HPDE6-E6E7 (cell line): ENCODE measurements at regions not wholly inside any gene's neighbourhood (a gene's known extent, or its start where the extent isn't known, plus 50 kb on each side); places are given as distances from the start of the nearest gene placed in this dataset.
"Not testable (repeated sequence)": the region's sequence is repeated elsewhere in the genome, so short reads cannot be mapped to it uniquely, and the experiment has no call there.

Source experiments
- DNase-seq: peaks from one replicate; pipeline ENCODE4 v3.0.0; 2011; ENCODE audit warnings: missing footprints; ENCODE audit errors: extremely low spot score

GRCh38 chr13:99075268-99076191 is 97.7 kb upstream of the DOCK9 start:
- no peak for DNase-seq

- no peak for DNase-seq
Measured at GRCh38 chr13:99078017-99078771, 100.3 kb upstream of the DOCK9 start.

DNA sequence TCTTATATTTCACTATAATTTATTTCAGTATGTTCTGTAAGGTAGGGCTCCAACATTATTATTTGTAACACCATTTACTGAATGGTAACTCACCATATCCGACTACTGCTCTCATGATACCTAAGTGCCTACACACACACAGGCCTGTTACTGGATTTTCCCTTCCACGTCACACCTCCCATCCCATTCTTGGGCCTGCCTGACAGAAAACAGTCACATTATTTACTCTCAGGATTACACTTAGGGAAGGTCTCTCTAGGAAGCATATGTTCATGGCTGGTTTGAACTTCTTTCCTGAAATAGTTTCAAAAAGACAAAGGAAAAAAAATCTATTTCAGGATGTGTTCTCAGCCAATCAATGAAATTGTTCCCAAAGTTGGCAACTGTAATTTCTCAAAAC is 102.3 kb upstream of the DOCK9 start:
- no peak for DNase-seq

- DNase-seq = no peak
Measured at GRCh38 chr13:99083981-99084380, 106.1 kb upstream of the DOCK9 start.

DNA sequence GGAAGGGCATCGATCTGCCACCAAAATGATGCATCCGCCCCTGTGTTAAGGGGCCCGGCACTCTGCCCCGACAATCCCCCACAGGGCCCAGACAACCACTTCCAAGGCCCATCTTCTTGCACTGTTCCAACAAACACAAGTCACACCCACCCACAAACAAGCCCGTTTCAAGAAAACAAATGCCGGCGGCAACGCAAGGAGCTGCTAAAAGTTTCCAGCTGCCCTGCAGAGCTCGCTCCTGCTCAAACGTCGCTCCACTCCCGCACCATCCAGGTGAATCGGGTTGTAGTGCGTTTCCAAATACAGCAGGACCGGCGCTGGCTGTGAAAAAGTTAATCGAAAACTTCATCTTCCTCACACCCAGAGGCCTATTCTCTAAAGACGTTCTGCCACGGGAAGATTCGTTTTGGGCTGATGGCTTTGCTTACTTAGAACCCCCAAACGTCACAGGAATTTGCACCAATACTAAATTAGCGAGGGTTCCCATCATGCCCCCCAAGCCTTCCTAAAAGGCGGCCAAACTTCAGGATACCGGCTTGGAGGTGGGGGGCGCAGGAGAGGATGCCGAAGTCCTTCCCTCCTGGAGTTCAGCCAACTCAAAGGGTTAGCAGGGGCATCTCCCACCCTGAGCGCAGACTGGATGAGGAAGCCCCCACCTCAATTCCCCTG is 107.4 kb upstream of the DOCK9 start:
- DNase-seq = no peak

DNA sequence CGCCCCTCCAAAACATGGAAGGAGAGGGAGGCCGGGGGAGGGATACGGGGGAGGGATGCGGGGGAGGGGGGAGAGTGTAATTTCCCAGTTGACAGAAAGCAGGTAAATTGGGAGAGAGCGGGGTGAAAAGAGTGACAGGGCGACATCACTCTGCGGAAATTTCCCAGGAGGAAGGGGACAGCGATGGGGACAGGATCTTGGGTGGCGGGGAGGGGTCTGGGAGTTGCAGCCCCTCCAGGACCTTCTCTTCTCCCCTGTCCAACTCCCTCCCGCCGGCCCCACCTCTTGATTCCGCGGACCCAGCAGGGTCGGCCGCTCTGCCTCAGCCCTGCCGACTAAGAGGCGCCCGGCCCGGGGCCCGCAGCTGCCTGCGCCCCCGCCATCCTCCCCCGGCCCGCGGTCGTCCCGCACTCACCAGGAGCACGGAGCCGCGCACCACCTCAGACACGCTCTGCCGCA is 108.0 kb upstream of the DOCK9 start:
- DNase-seq = no peak

DNA sequence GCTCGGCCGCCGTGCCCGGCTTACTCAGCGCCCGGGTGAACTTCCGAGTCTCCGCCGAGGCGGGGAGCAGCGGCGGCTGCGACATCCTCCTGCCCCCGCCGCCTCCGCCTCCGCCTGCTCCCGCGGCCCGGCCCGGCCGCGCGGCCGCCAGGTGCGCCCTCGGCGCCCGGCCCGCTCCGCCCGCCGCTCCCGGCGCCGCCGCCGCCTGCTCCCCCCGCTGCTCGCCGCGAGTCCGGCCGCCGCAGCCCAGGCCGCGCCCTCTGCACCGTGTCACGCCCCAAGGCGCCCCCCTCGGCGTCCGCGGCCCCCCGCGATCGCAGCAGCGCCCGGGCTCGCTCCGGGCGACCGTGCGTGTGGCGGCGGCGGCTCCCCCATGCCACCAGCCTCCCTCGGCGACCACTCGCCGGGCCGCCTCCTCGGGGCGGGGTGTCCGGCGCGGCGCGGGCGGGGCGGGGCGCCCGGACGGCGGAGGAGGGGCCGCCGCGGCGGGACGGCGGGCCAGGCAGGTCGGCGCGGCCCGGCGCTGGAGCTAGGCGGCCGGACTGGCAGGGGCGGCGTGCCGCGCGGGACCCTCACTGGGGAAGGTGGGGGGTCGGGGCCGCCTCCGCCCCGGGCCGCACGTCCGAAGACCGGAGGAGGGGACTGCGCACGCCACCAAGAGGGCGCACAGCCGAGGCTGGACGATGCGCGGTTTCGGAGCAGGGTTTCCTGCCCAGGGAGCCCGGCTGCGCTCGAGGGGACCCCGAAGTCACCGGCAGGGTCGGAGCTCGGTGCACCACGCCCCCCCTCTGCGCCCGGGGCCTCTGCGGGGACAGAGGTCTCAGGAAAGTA is 108.6 kb upstream of the DOCK9 start:
- DNase-seq = peak; percentile 71

GRCh38 chr13:99087098-99087953 is 109.5 kb upstream of the DOCK9 start:
- peak; percentile 97 for DNase-seq

GRCh38 chr13:99087954-99088491 is 110.2 kb upstream of the DOCK9 start:
- DNase-seq = no peak

DNA sequence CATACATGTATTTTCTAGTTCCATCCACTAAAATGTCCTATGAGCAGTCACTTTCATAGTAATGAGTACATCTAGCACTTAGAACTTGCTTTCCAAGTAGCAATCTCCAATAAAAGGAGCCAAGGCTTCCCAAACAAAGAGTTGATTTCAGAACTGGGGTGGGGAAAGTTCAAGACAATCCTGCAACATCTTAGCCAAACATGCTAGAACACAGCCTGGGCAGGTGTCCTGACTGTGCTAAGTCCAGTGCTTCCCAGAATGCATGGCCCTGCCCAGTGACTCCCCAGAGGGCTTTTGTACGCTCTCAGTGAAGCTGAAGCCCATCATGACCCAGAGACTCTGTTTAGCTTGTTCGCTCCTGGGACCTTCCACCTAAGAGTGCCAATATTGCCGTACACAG is 106.7 kb upstream of the UBAC2 start:
- DNase-seq = no peak

DNA sequence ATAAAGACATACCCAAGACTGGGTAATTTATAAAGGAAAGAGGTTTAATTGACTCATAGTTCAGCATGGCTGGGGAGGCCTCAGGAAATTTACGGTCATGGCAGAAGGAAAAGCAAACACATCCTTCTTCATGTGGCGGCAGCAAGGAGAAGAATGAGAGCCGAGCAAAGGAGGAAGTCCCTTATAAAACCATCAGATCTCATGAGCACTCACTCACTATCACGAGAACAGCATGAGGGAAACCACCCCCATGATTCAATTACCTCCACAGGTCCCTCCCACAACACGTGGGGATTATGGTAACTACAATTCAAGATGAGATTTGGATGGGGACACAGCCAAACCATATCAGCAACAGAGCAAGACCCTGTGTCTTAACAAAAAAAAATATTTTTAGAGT is 98.8 kb upstream of the UBAC2 start:
- DNase-seq = not testable (repeated sequence)

DNA sequence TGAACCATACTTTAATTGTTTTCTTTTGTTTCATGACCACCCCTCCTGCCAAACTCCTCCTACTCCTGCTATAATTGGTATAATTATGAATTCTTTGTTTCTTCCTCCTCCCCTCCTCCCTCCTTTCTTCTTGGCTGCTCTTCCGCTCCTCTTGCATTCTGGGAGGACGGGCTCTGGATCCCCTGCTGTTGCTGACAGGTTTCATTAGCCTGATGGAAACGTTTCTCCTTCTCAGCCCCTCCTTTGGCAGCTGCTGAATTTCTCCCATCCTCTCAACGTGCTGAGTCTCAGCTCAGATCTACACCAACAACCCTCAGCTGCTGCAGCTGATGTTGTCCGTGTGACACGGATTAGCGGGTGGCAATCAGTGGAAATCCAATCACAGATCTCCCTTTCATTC is 97.1 kb upstream of the UBAC2 start:
- no peak for DNase-seq

DNA sequence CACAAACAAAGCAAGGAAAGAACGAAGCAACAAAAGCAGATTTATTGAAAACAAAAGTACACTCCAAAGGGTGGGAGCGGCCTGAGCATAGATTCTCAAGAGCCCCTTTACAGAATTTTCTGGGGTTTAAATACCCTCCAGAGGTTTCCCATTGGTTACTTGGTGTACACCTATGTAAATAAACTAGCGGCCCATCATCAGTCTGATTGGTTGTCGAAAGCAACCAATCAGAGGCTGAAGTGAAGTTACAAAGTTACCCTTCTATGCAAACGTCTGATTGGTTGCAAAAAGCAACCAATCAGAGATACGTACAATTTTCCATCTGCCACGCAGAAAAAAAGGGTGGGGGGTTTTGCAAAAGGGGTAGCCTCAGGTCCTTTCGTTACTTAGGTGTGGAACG is 96.3 kb upstream of the UBAC2 start:
- DNase-seq = no peak

- no peak for DNase-seq
Measured at GRCh38 chr13:99105160-99105559, 95.5 kb upstream of the UBAC2 start.

DNA sequence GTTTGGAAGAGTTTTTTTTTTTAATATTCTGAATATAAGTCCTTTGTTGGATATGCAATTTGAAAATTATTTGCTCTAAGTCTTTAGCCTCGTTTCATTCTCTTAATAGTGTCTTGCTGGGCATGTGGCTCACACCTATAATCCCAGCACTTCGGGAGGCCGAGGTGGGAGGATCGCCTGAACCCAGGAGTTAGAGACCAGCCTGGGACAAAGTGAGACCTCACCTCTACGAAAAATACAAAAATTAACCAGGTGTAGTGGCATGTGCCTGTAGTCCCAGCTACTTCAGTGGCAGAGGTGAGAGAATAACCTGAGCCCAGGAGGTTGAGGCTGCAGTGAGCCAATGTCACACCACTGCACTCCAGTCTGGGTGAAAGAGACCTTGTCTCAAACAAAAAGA is 87.3 kb upstream of the UBAC2 start:
- DNase-seq = no peak

DNA sequence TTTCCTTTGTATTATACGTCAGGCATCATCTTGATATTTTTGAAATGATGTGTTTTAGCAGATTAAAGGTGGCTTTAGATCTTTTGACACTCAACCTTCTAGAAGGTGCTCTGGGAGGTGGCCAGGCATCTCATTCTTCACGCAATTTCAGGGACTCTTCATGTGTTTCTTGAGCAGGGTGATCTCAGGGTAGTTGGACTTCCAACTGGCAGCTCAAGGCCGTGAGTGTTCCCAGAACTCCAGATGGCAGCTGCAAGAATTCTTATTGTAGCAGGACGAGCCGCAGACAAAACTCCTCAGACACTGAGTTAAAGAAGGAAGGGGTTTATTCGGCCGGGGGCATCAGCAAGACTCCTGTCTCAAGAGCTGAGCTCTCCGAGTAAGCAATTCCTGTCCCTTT is 82.5 kb upstream of the UBAC2 start:
- DNase-seq = no peak

DNA sequence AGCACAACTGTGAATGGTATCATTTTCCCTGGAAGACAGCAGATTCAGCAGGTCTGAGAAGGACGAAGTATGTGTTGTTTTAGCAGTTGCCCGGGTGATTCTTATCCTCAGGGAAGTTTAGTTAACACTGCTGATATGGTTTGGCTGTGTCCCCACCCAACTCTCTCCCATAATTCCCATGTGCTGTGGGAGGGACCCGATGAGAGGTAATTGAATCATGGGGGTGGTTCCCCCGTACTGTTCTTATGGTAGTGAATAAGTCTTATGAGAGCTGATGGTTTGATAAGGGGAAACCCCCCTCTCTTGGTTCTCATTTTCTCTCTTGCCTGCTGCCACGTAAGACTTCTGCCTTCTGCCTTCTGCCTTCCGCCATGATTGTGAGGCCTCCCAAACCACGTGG is 81.0 kb upstream of the UBAC2 start:
- no peak for DNase-seq

DNA sequence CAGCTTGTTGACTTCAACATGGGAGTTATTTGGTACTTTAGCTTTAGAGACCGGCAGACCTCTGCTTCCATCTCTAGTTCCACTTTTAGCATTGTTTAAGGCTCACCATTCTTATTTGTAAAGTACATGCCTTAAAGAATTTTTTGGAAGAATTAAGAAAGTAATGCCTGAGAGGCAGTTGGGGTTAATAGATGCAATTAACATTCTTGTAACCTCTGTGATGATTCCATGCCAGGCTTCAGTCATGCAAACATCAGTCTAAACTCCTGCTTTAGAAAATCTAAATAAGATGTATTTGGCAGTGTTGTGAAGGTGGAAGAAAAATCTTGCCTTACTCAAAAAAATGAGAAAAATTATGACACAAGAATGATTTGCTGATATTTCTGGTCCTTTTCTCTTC is 79.9 kb upstream of the UBAC2 start:
- DNase-seq = no peak

- no peak for DNase-seq
Measured at GRCh38 chr13:99122171-99122570, 78.5 kb upstream of the UBAC2 start.
